SK-N-SH treated with all-trans-retinoic acid at 6 μM for 48 hours (cell line): ENCODE measurements at regions not wholly inside any gene's neighbourhood (a gene's known extent, or its start where the extent isn't known, plus 50 kb on each side); places are given as distances from the start of the nearest gene placed in this dataset.

ENCODE experiments used
- ATAC-seq: fragments of 200-7000 bp; cut with Tn5 transposase; 3 replicates; pipeline ENCODE4 v1.9.1; 2020; ENCODE audit warnings: mild to moderate bottlenecking, moderate library complexity
- ARNTL ChIP-seq: fragments of 450-650 bp; formaldehyde crosslinking; IDR thresholded peaks from 2 replicates; pipeline ENCODE4 v1.5.0; 2020; ENCODE audit warnings: low read depth, mild to moderate bottlenecking, moderate library complexity, borderline replicate concordance
- BACH2 ChIP-seq: fragments of 250-450 bp; sonication (Bioruptor Pico); IDR thresholded peaks from 2 replicates; pipeline ENCODE4 v1.9.0; 2021; ENCODE audit warnings: mild to moderate bottlenecking, borderline replicate concordance
- CSDC2 ChIP-seq: fragments of 250-450 bp; sonication (Bioruptor Pico); IDR thresholded peaks from 2 replicates; pipeline ENCODE4 v1.5.0; 2020; ENCODE audit warnings: mild to moderate bottlenecking, moderate library complexity
- ESRRG ChIP-seq: fragments of 250-450 bp; sonication (Bioruptor Pico); IDR thresholded peaks from 2 replicates; pipeline ENCODE4 v1.6.1; 2021; ENCODE audit warnings: mild to moderate bottlenecking
- GLIS3 ChIP-seq: fragments of 250-450 bp; sonication (Bioruptor Pico); IDR thresholded peaks from 2 replicates; pipeline ENCODE4 v1.5.0; 2020; ENCODE audit warnings: mild to moderate bottlenecking, moderate library complexity
- ISL1 ChIP-seq: fragments of 250-450 bp; sonication (Bioruptor Pico); IDR thresholded peaks from 2 replicates; pipeline ENCODE4 v2.1.2; 2022; ENCODE audit warnings: mild to moderate bottlenecking, moderate library complexity
- OSR1 ChIP-seq: fragments of 250-450 bp; sonication (Bioruptor Pico); IDR thresholded peaks from 2 replicates; pipeline ENCODE4 v1.8.0; 2022; ENCODE audit warnings: moderate library complexity, mild to moderate bottlenecking, inconsistent platforms
- PPARA ChIP-seq: fragments of 250-450 bp; sonication (Bioruptor Pico); IDR thresholded peaks from 2 replicates; pipeline ENCODE4 v1.5.0; 2020; ENCODE audit warnings: mild to moderate bottlenecking, borderline replicate concordance
- RARB ChIP-seq: fragments of 250-450 bp; sonication (Bioruptor Pico); IDR thresholded peaks from 2 replicates; pipeline ENCODE4 v1.8.0; 2021; ENCODE audit warnings: mild to moderate bottlenecking, moderate library complexity
- SNAI2 ChIP-seq: fragments of 250-450 bp; sonication (Bioruptor Pico); IDR thresholded peaks from 2 replicates; pipeline ENCODE4 v1.5.0; 2020; ENCODE audit warnings: mild to moderate bottlenecking, moderate library complexity
- TCF4 ChIP-seq: fragments of 250-450 bp; sonication (Bioruptor Pico); IDR thresholded peaks from 2 replicates; pipeline ENCODE4 v1.8.0; 2021; ENCODE audit warnings: mild to moderate bottlenecking, moderate library complexity, borderline replicate concordance
- TOX ChIP-seq: fragments of 250-450 bp; sonication (Bioruptor Pico); IDR thresholded peaks from 2 replicates; pipeline ENCODE4 v1.8.0; 2021; ENCODE audit warnings: mild to moderate bottlenecking, moderate library complexity, borderline replicate concordance
- ZC3H10 ChIP-seq: fragments of 250-450 bp; sonication (Bioruptor Pico); IDR thresholded peaks from 2 replicates; pipeline ENCODE4 v1.5.1; 2021; ENCODE audit warnings: mild to moderate bottlenecking, moderate library complexity
- ZFP3 ChIP-seq: fragments of 250-450 bp; sonication (Bioruptor Pico); IDR thresholded peaks from 2 replicates; pipeline ENCODE4 v1.5.0; 2020; ENCODE audit warnings: mild to moderate bottlenecking, moderate library complexity
- ZFP30 ChIP-seq: fragments of 450-650 bp; formaldehyde crosslinking; IDR thresholded peaks from 2 replicates; pipeline ENCODE4 v1.5.0; 2022; ENCODE audit warnings: mild to moderate bottlenecking, moderate library complexity
- ZNF565 ChIP-seq: fragments of 450-650 bp; formaldehyde crosslinking; conservative IDR thresholded peaks from 2 replicates; pipeline ENCODE4 v1.5.0; 2020; ENCODE audit warnings: low read depth, mild to moderate bottlenecking, moderate library complexity
- ZNF70 ChIP-seq: fragments of 450-650 bp; formaldehyde crosslinking; IDR thresholded peaks from 2 replicates; pipeline ENCODE4 v1.5.0; 2020; ENCODE audit warnings: mild to moderate bottlenecking, moderate library complexity
- TF ChIP-seq, protein P1 (sequence below): fragments of 250-450 bp; sonication (Bioruptor Pico); IDR thresholded peaks from 2 replicates; pipeline ENCODE4 v1.8.0; 2020; ENCODE audit warnings: mild to moderate bottlenecking, moderate library complexity, borderline replicate concordance
- TF ChIP-seq, protein P2 (sequence below): fragments of 250-450 bp; sonication (Bioruptor Pico); IDR thresholded peaks from 2 replicates; pipeline ENCODE4 v1.5.0; 2020; ENCODE audit warnings: mild to moderate bottlenecking, moderate library complexity
- TF ChIP-seq, protein P3 (sequence below): fragments of 250-450 bp; sonication (Bioruptor Pico); IDR thresholded peaks from 2 replicates; pipeline ENCODE4 v1.5.1; 2021; ENCODE audit warnings: mild to moderate bottlenecking, moderate library complexity
- TF ChIP-seq, protein P4 (sequence below): fragments of 250-450 bp; sonication (Bioruptor Pico); IDR thresholded peaks from 2 replicates; pipeline ENCODE4 v1.8.0; 2021; ENCODE audit warnings: low read depth, mild to moderate bottlenecking, moderate library complexity, borderline replicate concordance

DNA sequence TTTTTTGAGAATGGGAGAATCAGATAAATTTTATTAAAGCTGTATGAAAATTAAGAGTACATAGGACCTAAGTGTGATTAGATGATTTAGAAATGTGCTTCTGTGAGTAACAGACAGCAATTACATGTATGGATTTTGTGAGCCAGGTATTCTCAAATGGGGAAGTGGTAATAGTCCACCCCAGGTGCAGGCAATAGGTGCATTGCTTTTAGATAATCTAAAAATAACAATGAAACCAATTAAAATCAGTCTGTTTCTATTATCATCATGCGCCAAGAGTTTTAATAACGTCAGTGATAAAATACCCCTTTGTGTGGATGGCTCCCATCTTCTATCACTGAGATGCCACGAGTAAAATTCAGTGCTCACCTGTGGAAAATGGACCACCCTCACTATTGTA is 265.3 kb downstream of the RNF144A start (continued):
- TF ChIP-seq PPARA (CRISPR knock-in tag) = no peak

DNA sequence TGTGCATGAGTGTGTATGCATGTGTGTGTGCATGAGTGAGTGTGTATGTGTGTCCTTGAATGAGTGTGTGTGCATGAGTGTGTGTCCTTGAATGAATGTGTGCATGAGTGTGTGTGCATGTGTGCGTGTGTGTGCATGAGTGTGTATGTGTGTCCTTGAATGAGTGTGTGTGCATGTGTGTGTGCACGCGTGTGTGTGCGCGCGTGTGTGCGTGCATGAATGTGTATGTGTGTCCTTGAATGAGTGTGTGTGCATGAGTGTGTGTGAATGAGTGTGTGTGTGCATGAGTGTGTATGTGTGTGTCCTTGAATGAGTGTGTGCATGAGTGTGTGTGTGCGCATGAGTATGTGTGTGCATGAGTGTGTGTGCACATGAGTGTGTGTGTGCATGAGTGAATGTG is 271.9 kb downstream of the RNF144A start:
- TF ChIP-seq GLIS3 = no peak
- no peak for TF ChIP-seq ZFP3 (CRISPR knock-in tag)
- TF ChIP-seq, protein P1, sequence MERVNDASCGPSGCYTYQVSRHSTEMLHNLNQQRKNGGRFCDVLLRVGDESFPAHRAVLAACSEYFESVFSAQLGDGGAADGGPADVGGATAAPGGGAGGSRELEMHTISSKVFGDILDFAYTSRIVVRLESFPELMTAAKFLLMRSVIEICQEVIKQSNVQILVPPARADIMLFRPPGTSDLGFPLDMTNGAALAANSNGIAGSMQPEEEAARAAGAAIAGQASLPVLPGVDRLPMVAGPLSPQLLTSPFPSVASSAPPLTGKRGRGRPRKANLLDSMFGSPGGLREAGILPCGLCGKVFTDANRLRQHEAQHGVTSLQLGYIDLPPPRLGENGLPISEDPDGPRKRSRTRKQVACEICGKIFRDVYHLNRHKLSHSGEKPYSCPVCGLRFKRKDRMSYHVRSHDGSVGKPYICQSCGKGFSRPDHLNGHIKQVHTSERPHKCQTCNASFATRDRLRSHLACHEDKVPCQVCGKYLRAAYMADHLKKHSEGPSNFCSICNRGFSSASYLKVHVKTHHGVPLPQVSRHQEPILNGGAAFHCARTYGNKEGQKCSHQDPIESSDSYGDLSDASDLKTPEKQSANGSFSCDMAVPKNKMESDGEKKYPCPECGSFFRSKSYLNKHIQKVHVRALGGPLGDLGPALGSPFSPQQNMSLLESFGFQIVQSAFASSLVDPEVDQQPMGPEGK (CRISPR knock-in tag) = no peak
- TF ChIP-seq, protein P2, sequence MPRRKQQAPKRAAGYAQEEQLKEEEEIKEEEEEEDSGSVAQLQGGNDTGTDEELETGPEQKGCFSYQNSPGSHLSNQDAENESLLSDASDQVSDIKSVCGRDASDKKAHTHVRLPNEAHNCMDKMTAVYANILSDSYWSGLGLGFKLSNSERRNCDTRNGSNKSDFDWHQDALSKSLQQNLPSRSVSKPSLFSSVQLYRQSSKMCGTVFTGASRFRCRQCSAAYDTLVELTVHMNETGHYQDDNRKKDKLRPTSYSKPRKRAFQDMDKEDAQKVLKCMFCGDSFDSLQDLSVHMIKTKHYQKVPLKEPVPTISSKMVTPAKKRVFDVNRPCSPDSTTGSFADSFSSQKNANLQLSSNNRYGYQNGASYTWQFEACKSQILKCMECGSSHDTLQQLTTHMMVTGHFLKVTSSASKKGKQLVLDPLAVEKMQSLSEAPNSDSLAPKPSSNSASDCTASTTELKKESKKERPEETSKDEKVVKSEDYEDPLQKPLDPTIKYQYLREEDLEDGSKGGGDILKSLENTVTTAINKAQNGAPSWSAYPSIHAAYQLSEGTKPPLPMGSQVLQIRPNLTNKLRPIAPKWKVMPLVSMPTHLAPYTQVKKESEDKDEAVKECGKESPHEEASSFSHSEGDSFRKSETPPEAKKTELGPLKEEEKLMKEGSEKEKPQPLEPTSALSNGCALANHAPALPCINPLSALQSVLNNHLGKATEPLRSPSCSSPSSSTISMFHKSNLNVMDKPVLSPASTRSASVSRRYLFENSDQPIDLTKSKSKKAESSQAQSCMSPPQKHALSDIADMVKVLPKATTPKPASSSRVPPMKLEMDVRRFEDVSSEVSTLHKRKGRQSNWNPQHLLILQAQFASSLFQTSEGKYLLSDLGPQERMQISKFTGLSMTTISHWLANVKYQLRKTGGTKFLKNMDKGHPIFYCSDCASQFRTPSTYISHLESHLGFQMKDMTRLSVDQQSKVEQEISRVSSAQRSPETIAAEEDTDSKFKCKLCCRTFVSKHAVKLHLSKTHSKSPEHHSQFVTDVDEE (CRISPR knock-in tag) = no peak
- no peak for TF ChIP-seq TOX (CRISPR knock-in tag)
- TF ChIP-seq OSR1 (CRISPR knock-in tag) = no peak
- no peak for TF ChIP-seq TCF4 (CRISPR knock-in tag)
- no peak for TF ChIP-seq ZNF565 (CRISPR knock-in tag)
- no peak for TF ChIP-seq SNAI2 (CRISPR knock-in tag)
- no peak for TF ChIP-seq ZC3H10 (CRISPR knock-in tag)
- TF ChIP-seq RARB (CRISPR knock-in tag) = no peak
- no peak for TF ChIP-seq ZFP30 (CRISPR knock-in tag)
- no peak for TF ChIP-seq ZNF70 (CRISPR knock-in tag)
- TF ChIP-seq ARNTL (CRISPR knock-in tag) = no peak
- TF ChIP-seq, protein P3, sequence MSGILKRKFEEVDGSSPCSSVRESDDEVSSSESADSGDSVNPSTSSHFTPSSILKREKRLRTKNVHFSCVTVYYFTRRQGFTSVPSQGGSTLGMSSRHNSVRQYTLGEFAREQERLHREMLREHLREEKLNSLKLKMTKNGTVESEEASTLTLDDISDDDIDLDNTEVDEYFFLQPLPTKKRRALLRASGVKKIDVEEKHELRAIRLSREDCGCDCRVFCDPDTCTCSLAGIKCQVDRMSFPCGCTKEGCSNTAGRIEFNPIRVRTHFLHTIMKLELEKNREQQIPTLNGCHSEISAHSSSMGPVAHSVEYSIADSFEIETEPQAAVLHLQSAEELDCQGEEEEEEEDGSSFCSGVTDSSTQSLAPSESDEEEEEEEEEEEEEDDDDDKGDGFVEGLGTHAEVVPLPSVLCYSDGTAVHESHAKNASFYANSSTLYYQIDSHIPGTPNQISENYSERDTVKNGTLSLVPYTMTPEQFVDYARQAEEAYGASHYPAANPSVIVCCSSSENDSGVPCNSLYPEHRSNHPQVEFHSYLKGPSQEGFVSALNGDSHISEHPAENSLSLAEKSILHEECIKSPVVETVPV (CRISPR knock-in tag) = no peak
- TF ChIP-seq, protein P4, sequence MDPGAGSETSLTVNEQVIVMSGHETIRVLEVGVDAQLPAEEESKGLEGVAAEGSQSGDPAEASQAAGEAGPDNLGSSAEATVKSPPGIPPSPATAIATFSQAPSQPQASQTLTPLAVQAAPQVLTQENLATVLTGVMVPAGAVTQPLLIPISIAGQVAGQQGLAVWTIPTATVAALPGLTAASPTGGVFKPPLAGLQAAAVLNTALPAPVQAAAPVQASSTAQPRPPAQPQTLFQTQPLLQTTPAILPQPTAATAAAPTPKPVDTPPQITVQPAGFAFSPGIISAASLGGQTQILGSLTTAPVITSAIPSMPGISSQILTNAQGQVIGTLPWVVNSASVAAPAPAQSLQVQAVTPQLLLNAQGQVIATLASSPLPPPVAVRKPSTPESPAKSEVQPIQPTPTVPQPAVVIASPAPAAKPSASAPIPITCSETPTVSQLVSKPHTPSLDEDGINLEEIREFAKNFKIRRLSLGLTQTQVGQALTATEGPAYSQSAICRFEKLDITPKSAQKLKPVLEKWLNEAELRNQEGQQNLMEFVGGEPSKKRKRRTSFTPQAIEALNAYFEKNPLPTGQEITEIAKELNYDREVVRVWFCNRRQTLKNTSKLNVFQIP = no peak
- no peak for TF ChIP-seq BACH2 (CRISPR knock-in tag)
- TF ChIP-seq CSDC2 (CRISPR knock-in tag) = no peak
- no peak for TF ChIP-seq PPARA (CRISPR knock-in tag)
- no peak for ATAC-seq

DNA sequence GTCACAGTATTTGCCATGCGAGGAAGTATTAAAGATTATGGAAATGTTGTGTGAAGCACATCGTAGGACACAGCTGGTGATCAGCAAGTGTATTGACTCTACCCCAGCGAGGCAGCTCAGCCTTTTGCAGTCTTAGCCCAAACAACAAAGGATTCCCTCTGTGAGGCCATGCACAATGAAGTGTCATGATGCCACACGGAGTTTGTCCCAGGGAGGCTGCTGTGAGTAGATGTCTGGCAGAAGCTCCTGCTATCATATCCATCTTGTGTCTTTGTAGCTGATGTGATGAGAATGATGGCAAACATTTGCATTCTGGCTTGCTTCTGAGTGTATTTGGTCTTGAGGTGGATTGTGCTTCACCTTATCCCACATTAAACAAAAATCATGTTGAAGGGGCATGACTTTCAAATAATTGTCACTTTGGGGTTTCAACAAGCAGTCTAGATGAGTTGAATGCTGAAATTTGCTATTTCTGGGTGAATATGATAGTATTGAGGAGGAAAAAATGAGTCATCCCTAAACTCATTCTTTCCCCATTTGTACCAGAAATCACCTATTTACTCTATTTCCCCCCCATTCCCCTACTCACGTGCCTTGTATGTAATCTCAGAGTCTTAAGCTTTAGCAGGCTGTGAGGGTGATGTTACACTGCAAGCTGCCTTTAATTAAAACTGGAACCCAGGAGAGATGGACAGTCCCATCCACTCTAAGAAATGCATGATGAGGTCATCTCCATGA is 273.5 kb downstream of the RNF144A start:
- TF ChIP-seq SNAI2 (CRISPR knock-in tag) = peak; percentile 71; the same call in 1 of the 2 replicates
- TF ChIP-seq ZC3H10 (CRISPR knock-in tag) = no peak
- TF ChIP-seq RARB (CRISPR knock-in tag) = no peak
- no peak for TF ChIP-seq TCF4 (CRISPR knock-in tag)
- TF ChIP-seq BACH2 (CRISPR knock-in tag) = no peak
- no peak for TF ChIP-seq TOX (CRISPR knock-in tag)
- TF ChIP-seq ARNTL (CRISPR knock-in tag) = no peak
- no peak for TF ChIP-seq ZFP30 (CRISPR knock-in tag)
- ATAC-seq = peak; percentile 49

DNA sequence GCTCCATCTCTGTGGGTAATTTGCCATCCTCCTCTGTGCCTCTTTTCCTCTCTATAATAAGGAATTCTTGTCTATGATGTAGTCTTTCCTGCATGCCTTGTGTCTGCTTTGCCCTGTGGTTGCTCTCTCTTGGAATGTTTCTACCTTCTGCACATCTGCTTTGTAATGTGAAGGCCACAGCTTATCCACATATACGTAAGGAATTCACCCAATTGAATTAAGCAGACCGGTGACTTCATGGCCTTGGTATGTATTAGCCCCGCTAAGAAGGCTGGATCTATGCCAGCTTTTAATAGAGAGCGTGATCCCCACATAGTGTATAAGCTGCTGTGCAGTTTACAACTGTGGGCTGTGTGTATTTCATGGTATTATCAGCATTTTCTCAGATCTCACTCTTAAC is 274.7 kb downstream of the RNF144A start:
- ATAC-seq = peak; percentile 98
- 0 out of 2 replicates have a peak, but pooled peaks have one; percentile 1 for TF ChIP-seq ESRRG (CRISPR knock-in tag)
- TF ChIP-seq SNAI2 (CRISPR knock-in tag) = peak; percentile 97
- no peak; the same call in 1 of the 2 replicates for TF ChIP-seq ZNF565 (CRISPR knock-in tag)
- no peak for TF ChIP-seq ZNF70 (CRISPR knock-in tag)
- no peak for TF ChIP-seq ZC3H10 (CRISPR knock-in tag)
- TF ChIP-seq GLIS3 = peak; percentile 36; the same call in 1 of the 2 replicates
- no peak for TF ChIP-seq TOX (CRISPR knock-in tag)
- TF ChIP-seq, protein P2 (CRISPR knock-in tag) = peak; percentile 39; the same call in 1 of the 2 replicates
- TF ChIP-seq, protein P3 (CRISPR knock-in tag) = peak; percentile 10; the same call in 1 of the 2 replicates
- no peak for TF ChIP-seq PPARA (CRISPR knock-in tag)
- peak; percentile 63; the same call in 1 of the 2 replicates for TF ChIP-seq TCF4 (CRISPR knock-in tag)
- no peak for TF ChIP-seq RARB (CRISPR knock-in tag)
- TF ChIP-seq ZFP30 (CRISPR knock-in tag) = no peak
- TF ChIP-seq ISL1 (CRISPR knock-in tag) = peak; percentile 97
